Lung (tissue), 11 donors: ENCODE measurements at regions not wholly inside any gene's neighbourhood (a gene's known extent, or its start where the extent isn't known, plus 50 kb on each side); places are given as distances from the start of the nearest gene placed in this dataset.

Experiments
- ATAC-seq: fragments of 200-7000 bp; cut with Tn5 transposase; one replicate; pipeline ENCODE4 v1.9.1; 2020; ENCODE audit warnings: moderate number of reproducible peaks; ENCODE audit not compliant: insufficient read depth, low FRiP score
- DNase-seq, 3 donors: peaks; one replicate each; pipeline ENCODE4 v3.0.0-alpha.2; 2013 to 2017
- H3K27ac ChIP-seq, 2 donors: one replicate each; pipeline ENCODE4 v1.5.1; 2013; ENCODE audit warnings: mild to moderate bottlenecking in 2 of 2, moderate library complexity in 2 of 2, control low read depth in 1 of 2, inconsistent platforms in 1 of 2, low read depth in 1 of 2, low read length in 1 of 2
- H3K27me3 ChIP-seq, 3 donors: one replicate each; pipeline ENCODE4 v1.5.1; 2013; ENCODE audit warnings: low read length in 2 of 3; ENCODE audit not compliant: control insufficient read depth in 3 of 3, insufficient read depth in 3 of 3
- H3K36me3 ChIP-seq, 4 donors: one replicate each; pipeline ENCODE4 v1.5.1; 2013; ENCODE audit warnings: low read length in 4 of 4, mild to moderate bottlenecking in 1 of 4, moderate library complexity in 1 of 4; ENCODE audit not compliant: control insufficient read depth in 4 of 4, insufficient read depth in 4 of 4
- H3K4me1 ChIP-seq, 5 donors: one replicate each; pipeline ENCODE4 v1.5.1; 2013; ENCODE audit warnings: low read length in 5 of 5, mild to moderate bottlenecking in 2 of 5, moderate library complexity in 1 of 5; ENCODE audit not compliant: control insufficient read depth in 5 of 5, insufficient read depth in 5 of 5
- H3K4me3 ChIP-seq: one replicate; pipeline ENCODE4 v1.5.1; 2013; ENCODE audit warnings: mild to moderate bottlenecking, control low read depth, moderate library complexity
- H3K9ac ChIP-seq, 2 donors: one replicate each; pipeline ENCODE4 v1.5.1; 2013; ENCODE audit warnings: low read length in 2 of 2, control low read depth in 1 of 2; ENCODE audit not compliant: insufficient read depth in 1 of 2
- H3K9me3 ChIP-seq, 4 donors: one replicate each; pipeline ENCODE4 v1.5.1; 2013; ENCODE audit warnings: low read length in 3 of 4, mild to moderate bottlenecking in 1 of 4, moderate library complexity in 1 of 4; ENCODE audit not compliant: control insufficient read depth in 4 of 4, insufficient read depth in 3 of 4
- WGBS, 2 donors: extraction: QIAGEN DNeasy Blood & Tissue Kit; methylation state at CpG; one replicate each; pipeline ENCODE4 v1.1.7; 2013; 5-methylcytosine and 5-hydroxymethylcytosine counted together
- TF ChIP-seq, protein P1 (sequence below): IDR thresholded peaks from 2 replicates; pipeline ENCODE4 v1.5.1; 2012; ENCODE audit warnings: mild to moderate bottlenecking; ENCODE audit errors: control extremely low read depth, extremely low read depth
- donor health status: control.
- donor health status: control.
- donor health status: Bipolar disorder and iron deficiency.
- donor health status: healthy.
- donor health status: DM: yes; HTN: yes; CAD: no.

GRCh38 chr13:30112602-30113435, 194.5 kb downstream of the KATNAL1 start:
- TF ChIP-seq, protein P1, sequence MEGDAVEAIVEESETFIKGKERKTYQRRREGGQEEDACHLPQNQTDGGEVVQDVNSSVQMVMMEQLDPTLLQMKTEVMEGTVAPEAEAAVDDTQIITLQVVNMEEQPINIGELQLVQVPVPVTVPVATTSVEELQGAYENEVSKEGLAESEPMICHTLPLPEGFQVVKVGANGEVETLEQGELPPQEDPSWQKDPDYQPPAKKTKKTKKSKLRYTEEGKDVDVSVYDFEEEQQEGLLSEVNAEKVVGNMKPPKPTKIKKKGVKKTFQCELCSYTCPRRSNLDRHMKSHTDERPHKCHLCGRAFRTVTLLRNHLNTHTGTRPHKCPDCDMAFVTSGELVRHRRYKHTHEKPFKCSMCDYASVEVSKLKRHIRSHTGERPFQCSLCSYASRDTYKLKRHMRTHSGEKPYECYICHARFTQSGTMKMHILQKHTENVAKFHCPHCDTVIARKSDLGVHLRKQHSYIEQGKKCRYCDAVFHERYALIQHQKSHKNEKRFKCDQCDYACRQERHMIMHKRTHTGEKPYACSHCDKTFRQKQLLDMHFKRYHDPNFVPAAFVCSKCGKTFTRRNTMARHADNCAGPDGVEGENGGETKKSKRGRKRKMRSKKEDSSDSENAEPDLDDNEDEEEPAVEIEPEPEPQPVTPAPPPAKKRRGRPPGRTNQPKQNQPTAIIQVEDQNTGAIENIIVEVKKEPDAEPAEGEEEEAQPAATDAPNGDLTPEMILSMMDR, result peak; percentile 95
- 22 to 29% methylated on average over 19 of the region's 19 CpGs for WGBS, 2 donors
- ATAC-seq (peak; percentile 79), DNase-seq (peak; percentile 86 to 92 (median 89))
- Histone ChIP-seq H3K9me3 (no peaks in the 10 kb centered on the region), H3K36me3 (no peaks in the 10 kb centered on the region), H3K27ac (no peak overlapping the region), H3K9ac (no peak overlapping the region), H3K4me3 (no peak overlapping the region), H3K4me1 (peaks cover 0 to 19% (median 0%) of the 10 kb centered on the region in 5 donors), H3K27me3 (peaks cover 0 to 11% (median 4%) of the 10 kb centered on the region in 3 donors)

GRCh38 chr13:30111810-30112209, 195.5 kb downstream of the KATNAL1 start:
- TF ChIP-seq, protein P1, result no peak
- ATAC-seq, result no peak
- Histone ChIP-seq H3K36me3 (no peaks in the 10 kb centered on the region), H3K4me3 (no peak overlapping the region), H3K9ac (no peak overlapping the region), H3K27ac (no peak overlapping the region), H3K4me1 (peaks cover 0 to 19% (median 3%) of the 10 kb centered on the region in 5 donors), H3K9me3 (peaks cover 0 to 3% (median 0%) of the 10 kb centered on the region in 4 donors), H3K27me3 (peaks cover 0 to 5% (median 4%) of the 10 kb centered on the region in 3 donors)
- DNase-seq, result no peak
- WGBS, 2 donors, result 87 to 91% methylated on average over 5 of the region's 5 CpGs

DNA sequence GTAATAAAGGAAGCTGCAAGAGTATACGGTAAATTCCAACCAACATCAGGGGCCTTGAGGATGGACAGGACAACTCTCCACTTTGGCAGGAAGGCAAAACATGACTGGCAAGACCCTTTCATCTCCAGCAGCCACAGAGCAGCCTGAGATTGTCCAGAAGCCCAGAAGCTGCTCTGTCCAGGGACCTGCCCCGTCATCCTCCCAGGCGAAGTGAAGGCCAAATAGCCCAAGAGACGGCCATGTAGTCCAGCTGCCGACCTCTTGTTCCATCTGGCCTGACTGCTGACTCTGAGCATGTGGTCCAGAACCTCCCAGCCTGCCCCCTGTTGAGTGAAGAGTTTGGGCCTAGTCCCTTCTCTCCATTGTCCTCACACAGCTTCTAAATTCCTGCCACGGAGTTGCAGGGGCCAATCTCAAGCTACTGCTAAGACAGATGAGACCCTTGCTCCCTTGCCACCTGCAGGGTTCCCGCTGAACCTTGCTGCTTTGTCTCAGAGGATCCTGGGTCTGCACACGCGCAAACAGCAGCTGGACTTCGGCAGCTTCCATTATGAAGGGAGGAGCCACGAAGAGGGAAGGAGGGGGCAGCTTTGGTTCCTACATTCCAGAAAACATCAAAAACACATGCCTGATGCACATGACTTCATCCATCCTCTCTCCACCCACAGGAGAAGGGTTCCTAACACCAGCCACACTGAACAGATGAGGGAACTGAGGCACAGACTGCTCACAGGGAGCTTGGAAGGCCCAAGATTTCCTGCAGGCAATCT, 196.9 kb downstream of the KATNAL1 start:
- 91 to 92% methylated on average over 11 of the region's 11 CpGs for WGBS, 2 donors
- peaks cover 0 to 19% (median 3%) of the 10 kb centered on the region in 5 donors for H3K4me1 ChIP-seq
- DNase-seq (no peak), ATAC-seq (no peak)
- H3K9ac ChIP-seq, result no peak overlapping the region
- no peaks in the 10 kb centered on the region for H3K36me3 ChIP-seq
- no peak overlapping the region for H3K27ac ChIP-seq
- TF ChIP-seq, protein P1, result no peak
- peaks cover 0 to 3% (median 0%) of the 10 kb centered on the region in 4 donors for H3K9me3 ChIP-seq
- H3K4me3 ChIP-seq, result no peak overlapping the region
- H3K27me3 ChIP-seq, result no peaks in the 10 kb centered on the region
